ENCODE measurements at regions not wholly inside any gene's neighbourhood (a gene's known extent, or its start where the extent isn't known, plus 50 kb on each side); places are given as distances from the start of the nearest gene placed in this dataset.
A peak's percentile ranks its signal among the peaks of the same experiment; 100 is the strongest.

- DNase-seq = peak; percentile 65 to 98 (median 98)
These were observed 105.9 kb upstream of the HNRNPU start for GRCh38 chr1:244970236-244970743.

DNA sequence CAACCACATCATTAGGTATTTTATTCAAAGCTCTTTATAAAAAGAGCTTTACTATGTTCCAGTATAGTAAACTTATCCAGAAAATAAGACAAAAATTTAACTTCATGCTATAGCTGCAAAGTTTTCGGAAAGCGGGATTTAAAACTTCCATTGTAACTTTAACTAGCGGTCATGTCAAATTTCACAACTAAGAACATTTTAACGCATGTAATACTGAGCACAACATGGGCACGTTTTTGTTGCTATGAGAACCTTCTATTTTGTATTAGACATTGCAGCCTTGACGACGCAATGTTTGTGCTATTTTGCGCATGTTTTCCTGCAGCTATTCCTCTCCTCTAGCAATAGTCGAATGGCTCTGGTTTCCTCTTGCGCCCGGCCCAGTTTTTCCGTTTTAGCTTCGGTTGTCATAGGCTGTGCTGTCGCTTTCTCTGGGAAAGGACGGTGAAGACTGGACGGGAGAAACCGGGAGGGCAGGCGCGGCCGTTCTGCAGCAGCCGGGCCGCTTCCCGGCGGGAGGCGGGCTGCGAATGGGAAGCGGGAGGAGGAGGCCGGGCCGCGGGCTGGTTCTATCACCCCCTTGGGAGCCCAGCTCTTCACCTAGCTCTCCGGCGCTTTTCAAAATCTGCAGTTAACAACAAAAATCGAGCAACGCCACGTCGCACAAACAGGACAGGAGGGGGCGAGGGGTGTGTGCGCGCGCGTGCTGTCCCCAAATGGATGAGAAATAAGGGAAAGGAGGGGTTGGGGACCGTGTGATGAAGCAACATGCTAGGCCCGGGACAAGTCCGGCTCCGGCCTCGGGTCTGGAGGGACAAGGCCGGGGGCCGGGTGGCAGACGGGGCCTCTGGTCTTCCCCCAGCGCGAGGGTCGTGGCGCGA is 105.3 kb upstream of the HNRNPU start:
- peak; percentile 77 to 98 (median 96) for DNase-seq

DNA sequence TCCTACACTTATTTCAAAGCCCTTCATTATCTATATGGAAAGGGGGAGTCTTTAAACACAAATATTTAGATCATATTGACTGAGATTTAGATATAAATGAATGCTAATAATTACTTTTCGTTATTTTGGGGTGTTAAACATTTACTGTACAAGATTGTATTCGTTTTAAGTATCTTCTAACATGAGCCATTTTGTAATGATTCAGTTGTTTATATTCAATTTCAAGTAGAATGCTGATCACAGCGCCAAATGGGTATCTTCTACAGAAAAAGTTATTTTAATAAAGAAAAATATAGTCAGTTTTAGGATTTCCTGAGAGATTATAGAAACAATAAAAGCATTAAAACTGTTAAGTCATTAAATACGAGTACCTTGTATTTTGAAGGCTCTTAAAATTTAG is 104.5 kb upstream of the HNRNPU start:
- DNase-seq = peak in 2 of 3 experiments; percentile 19 to 54

GRCh38 chr1:244968471-244968871 is 104.1 kb upstream of the HNRNPU start:
- peak in 2 of 3 experiments; percentile 19 to 50 for DNase-seq

DNA sequence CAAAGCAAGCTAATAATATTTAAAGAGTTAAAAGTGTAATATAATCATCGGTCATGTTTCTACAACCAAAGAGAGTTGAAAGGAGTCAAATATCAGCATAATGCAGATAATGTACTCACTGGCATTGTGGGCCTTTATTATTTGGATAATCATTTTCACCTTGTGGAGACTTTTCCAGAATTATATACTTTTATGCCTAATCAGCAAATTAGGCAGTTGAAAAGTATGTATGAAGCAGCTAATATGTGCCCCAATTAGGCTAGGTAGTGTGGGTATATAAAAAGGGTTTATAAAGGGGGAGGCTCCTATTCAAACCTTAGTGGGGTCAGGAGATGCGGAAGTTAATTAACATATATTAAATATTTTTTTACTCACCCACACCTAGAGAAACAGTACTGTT is 102.8 kb upstream of the HNRNPU start:
- DNase-seq = no peak

- no peak for DNase-seq
These were observed 101.1 kb upstream of the HNRNPU start for GRCh38 chr1:244965185-244966030.

DNA sequence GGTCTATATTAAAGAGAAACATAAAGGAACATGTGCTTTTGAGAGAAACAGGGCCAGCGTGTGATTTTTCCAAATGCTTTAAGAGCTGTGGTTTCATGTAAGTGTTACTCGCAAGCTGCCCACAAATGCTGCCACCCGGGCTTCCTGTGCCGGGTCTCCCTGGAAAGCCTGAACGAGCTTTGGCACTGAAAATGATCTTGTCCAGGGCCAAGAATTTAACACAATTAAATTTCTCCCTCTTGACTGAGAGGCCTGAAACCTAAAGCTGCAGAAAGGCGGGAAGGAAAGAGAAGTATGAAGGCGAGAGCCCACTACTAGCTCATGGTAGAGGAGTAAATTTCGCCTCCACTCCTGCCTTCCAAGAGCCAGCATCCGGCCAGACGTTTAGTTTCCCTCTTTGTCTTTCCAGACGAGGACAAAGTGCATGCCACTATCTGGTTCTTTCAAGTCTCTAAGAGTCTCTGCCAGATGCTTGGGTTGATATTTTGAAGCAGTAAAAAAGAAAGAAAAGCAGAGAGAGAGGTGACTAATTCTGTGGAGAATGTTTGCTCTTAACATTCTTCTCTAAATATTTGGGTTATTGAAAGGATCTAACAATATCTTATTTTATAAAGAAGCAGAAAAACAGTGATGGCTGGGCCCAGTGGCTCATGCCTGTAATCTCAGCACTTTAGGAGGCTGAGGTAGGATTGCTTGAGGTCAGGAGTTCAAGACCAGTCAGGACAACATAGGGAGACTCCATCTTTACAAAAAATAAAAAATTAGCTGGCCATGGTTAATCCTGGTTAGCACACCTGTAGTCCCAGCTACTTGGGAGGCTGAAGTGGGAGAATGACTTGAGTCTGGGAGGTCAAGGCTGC is 100.0 kb upstream of the HNRNPU start:
- DNase-seq = no peak

DNA sequence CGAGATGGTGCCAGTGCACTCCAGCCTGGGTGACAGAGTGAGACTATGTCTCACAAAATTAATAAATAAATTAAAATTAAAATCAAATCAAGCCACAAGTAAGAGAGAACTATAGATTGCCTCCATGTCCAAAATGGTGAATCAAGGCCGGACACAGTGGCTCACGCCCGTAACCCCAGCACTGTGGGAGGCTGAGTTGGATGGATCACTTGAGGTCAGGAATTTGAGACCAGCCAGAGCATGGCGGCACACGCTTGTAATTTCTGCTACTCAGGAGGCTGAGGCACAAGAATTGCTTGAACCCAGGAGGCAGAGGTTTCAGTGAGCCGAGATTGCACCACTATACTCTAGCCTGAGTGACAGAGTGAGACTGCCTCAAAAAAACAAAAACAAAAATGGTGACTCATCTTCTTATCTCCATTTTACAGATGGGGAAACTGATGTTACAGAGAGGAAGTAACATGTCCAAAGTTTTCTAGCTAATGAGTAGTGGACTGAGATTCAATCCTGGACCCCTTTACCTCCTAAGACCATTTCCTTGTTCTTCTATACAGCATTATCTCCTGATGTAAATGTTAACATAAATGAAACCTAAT is 99.0 kb upstream of the HNRNPU start:
- no peak for DNase-seq

GRCh38 chr1:244962130-244962529 is 97.8 kb upstream of the HNRNPU start:
- DNase-seq = peak in 2 of 3 experiments; percentile 1 to 57

DNA sequence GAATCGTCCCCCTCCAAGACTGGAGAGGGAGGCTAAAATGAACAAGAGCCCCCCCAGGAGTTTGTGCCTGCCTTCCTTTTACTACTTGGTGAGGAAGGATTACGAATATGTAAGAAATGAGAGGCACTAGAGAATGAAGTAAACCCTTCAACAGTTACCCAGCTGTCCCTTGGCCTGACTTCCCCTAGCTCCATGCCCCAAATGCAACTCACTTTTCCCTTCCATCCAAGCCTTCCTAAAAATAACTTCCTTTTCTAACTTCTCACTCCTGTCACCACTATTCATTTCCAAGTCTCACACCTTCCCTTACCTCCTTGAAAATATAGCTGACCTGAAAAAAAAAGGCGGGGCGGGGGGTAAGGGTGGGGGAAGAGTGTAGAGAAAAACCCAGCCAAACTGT is 96.6 kb upstream of the HNRNPU start:
- DNase-seq = no peak

GRCh38 chr1:244958593-244958992 is 94.2 kb upstream of the HNRNPU start:
- no peak for DNase-seq

DNA sequence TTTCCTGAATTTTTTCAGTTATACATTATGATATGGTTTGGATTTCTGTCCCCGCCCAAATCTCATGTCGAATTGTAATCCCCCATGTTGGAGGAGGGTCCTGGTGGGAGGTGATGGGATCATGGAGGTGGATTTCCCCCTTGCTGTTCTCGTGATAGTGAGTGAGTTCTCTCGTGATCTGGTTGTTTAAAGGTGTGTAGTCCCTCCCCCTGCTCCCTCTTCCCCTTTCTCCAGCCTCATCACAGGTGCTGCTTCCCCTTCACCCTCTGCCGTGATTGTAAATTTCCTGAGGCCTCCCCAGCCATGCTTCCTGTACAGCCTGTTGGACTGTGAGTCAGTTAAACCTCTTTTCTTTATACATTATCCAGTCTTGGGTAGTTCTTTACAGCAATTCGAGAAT is 93.2 kb upstream of the HNRNPU start:
- no peak for DNase-seq

GRCh38 chr1:244957122-244957521 is 92.8 kb upstream of the HNRNPU start:
- no peak for DNase-seq

- no peak for DNase-seq
These were observed 91.3 kb upstream of the HNRNPU start for GRCh38 chr1:244955661-244956060.

DNA sequence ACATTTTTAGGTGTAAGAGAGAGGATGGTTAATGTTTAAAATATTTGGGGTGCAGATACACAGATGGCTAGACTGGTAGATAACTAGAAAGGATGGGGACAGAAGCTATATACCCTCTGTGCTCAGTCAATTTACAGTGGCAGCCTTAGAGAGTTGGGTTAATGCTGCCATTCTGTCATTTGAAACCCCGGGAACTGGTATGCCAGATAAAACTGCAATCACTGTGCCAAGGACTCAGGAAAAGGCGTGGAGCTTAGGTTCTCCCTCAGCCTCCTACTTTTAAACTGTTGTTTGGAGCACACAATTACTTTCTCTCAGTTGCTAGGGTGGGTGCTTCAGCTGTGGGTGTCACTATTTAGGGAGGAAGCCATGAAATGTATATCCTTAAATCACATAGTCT is 90.0 kb upstream of the HNRNPU start:
- no peak for DNase-seq

GRCh38 chr1:244953901-244954300 is 89.6 kb upstream of the HNRNPU start:
- DNase-seq = no peak

DNA sequence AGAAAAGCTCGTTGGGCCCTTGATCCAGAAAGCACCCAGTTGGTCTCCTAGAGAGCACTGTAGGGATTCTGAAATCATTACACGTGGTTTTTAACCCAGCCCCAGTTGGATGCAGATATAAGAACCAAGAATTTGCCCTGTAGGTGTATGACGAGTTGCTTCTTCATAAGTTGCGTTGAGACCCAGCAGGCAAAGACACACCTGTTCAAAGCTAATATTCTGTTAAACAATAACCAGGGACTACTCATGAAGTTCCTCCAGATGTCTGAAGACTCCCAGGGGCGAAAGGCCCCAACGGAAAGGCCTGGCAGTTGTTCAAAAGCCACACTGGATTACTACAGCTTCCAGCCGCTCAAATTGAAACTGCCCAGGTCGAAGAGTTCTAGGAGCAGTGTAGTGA is 88.6 kb upstream of the HNRNPU start:
- DNase-seq = no peak

DNA sequence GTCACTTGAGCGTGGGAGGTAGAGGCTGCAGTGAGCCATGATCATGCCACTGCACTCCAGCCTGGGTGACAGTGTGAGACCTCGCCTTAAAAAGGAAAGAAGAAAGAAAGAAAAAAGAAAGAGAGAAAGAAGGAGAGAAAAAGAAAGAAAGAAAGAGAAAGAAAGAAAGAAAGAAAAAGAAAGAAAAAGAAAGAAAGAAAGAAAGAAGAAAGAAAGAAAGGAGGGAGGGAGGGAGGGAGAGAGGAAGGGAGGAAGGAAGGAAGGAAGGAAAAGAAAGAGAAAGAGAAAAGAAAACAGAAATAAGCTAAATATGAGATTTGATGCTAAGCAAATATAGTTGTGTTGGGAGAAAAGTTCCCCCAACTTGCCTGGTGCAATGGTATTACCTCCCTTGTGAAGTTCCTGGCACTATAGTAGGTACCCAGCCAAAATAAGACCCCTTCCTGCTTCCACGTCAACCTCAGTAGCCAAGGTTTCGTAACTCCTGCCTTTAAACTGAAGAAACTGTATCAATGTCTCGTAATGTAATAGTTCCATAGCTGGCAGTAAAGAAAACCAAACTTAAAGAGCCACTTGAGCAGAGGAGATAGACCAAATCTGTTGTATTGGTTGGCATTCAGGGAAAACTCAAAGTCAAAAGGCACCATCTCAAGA is 88.1 kb upstream of the HNRNPU start:
- no peak for DNase-seq

GRCh38 chr1:244948416-244948815 is 84.1 kb upstream of the HNRNPU start:
- no peak for DNase-seq

GRCh38 chr1:244945109-244945671 is 80.8 kb upstream of the HNRNPU start:
- DNase-seq = no peak

DNA sequence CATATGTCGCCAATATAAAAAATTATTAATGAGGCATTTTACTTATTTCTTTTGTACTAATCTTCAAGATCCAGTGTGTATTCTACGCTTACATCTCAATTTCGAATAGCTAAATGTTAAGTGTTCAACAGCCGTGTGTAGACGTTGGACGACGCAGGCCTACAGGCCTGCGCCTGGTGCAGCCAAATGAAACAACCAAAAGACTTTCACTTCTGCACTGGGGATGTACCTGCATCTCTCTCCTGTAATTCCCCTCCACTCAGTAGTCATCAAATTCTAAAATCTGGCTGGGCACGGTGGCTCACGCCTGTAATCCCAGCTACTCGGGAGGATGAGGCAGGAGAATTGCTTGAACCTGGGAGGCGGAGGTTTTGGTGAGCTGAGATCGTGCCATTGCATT is 76.8 kb upstream of the HNRNPU start:
- no peak for DNase-seq

Data from NCI-H1417 (cell line).